Glutamatergic neuron (in vitro differentiated cells): ENCODE measurements at regions not wholly inside any gene's neighbourhood (a gene's known extent, or its start where the extent isn't known, plus 50 kb on each side); places are given as distances from the start of the nearest gene placed in this dataset.

Experiments
- DNase-seq: peaks from one replicate; pipeline ENCODE4 v3.0.0; 2022
- H3K27ac Mint-ChIP-seq: one replicate; pipeline ENCODE4 v1.8.0; 2020; ENCODE audit warnings: mild to moderate bottlenecking, mixed read lengths, inconsistent platforms; ENCODE audit not compliant: unreplicated experiment
- H3K27me3 Mint-ChIP-seq: one replicate; pipeline ENCODE4 v1.8.0; 2020; ENCODE audit warnings: mild to moderate bottlenecking, moderate library complexity, mixed read lengths, inconsistent platforms; ENCODE audit not compliant: unreplicated experiment
- H3K36me3 Mint-ChIP-seq: one replicate; pipeline ENCODE4 v1.8.0; 2020; ENCODE audit warnings: mild to moderate bottlenecking, mixed read lengths, inconsistent platforms; ENCODE audit not compliant: unreplicated experiment
- H3K4me1 Mint-ChIP-seq: one replicate; pipeline ENCODE4 v1.8.0; 2020; ENCODE audit warnings: mild to moderate bottlenecking, low read depth, mixed read lengths, inconsistent platforms; ENCODE audit not compliant: unreplicated experiment
- H3K4me3 Mint-ChIP-seq: one replicate; pipeline ENCODE4 v1.8.0; 2020; ENCODE audit warnings: mild to moderate bottlenecking, mixed read lengths, inconsistent platforms; ENCODE audit not compliant: unreplicated experiment
- H3K9me3 Mint-ChIP-seq: one replicate; pipeline ENCODE4 v1.8.0; 2020; ENCODE audit warnings: mild to moderate bottlenecking, moderate library complexity, mixed read lengths, inconsistent platforms; ENCODE audit not compliant: unreplicated experiment
- CTCF ChIP-seq: fragments of 200-600 bp; sonication (generic); IDR thresholded peaks from one replicate; pipeline ENCODE4 v1.5.0; 2021; ENCODE audit not compliant: partially characterized antibody, unreplicated experiment

GRCh38 chr2:152874955-152875354 lies 156.5 kb downstream of the ARL6IP6 start:
- H3K27ac Mint-ChIP-seq = no peak overlapping the region
- DNase-seq = no peak
- no peak for TF ChIP-seq CTCF
- H3K4me1 Mint-ChIP-seq = no peaks in the 10 kb centered on the region
- no peak overlapping the region for H3K4me3 Mint-ChIP-seq
- H3K27me3 Mint-ChIP-seq = peaks cover 3% of the 10 kb centered on the region
- no peaks in the 10 kb centered on the region for H3K36me3 Mint-ChIP-seq
- no peaks in the 10 kb centered on the region for H3K9me3 Mint-ChIP-seq

GRCh38 chr2:152870239-152870638 lies 151.8 kb downstream of the ARL6IP6 start:
- no peaks in the 10 kb centered on the region for H3K4me1 Mint-ChIP-seq
- peaks cover 2% of the 10 kb centered on the region for H3K27me3 Mint-ChIP-seq
- TF ChIP-seq CTCF = no peak
- H3K4me3 Mint-ChIP-seq = no peak overlapping the region
- no peak overlapping the region for H3K27ac Mint-ChIP-seq
- no peak for DNase-seq
- no peaks in the 10 kb centered on the region for H3K9me3 Mint-ChIP-seq
- no peaks in the 10 kb centered on the region for H3K36me3 Mint-ChIP-seq

- no peak for TF ChIP-seq CTCF
- Mint-ChIP-seq H3K27me3 (peaks cover 2% of the 10 kb centered on the region), H3K9me3 (peaks cover 3% of the 10 kb centered on the region), H3K36me3 (peaks cover 9% of the 10 kb centered on the region), H3K4me1 (peaks cover 2% of the 10 kb centered on the region), H3K27ac (no peak overlapping the region), H3K4me3 (no peak overlapping the region)
- no peak for DNase-seq
Measured at GRCh38 chr2:152867397-152867796, 149.0 kb downstream of the ARL6IP6 start.

- Mint-ChIP-seq H3K27me3 (peaks cover 3% of the 10 kb centered on the region), H3K27ac (no peak overlapping the region), H3K9me3 (peaks cover 11% of the 10 kb centered on the region)
Measured at GRCh38 chr2:152864601-152865149, 146.3 kb downstream of the ARL6IP6 start.

GRCh38 chr2:152863826-152864225 lies 145.4 kb downstream of the ARL6IP6 start:
- no peak for DNase-seq
- no peak for TF ChIP-seq CTCF
- H3K4me3 Mint-ChIP-seq = no peak overlapping the region
- peaks cover 5% of the 10 kb centered on the region for H3K4me1 Mint-ChIP-seq
- H3K9me3 Mint-ChIP-seq = peaks cover 11% of the 10 kb centered on the region
- H3K27ac Mint-ChIP-seq = no peak overlapping the region
- H3K27me3 Mint-ChIP-seq = peaks cover 5% of the 10 kb centered on the region
- H3K36me3 Mint-ChIP-seq = peaks cover 17% of the 10 kb centered on the region

More at GRCh38 chr2:152864601-152865149, 146.3 kb downstream of the ARL6IP6 start:
- peaks cover 17% of the 10 kb centered on the region for H3K36me3 Mint-ChIP-seq
- TF ChIP-seq CTCF = no peak
- no peak for DNase-seq
- peaks cover 2% of the 10 kb centered on the region for H3K4me1 Mint-ChIP-seq
- H3K4me3 Mint-ChIP-seq = no peak overlapping the region
